ENCODE measurements at regions not wholly inside any gene's neighbourhood (a gene's known extent, or its start where the extent isn't known, plus 50 kb on each side); places are given as distances from the start of the nearest gene placed in this dataset.
"Not testable (repeated sequence)": the region's sequence is repeated elsewhere in the genome, so short reads cannot be mapped to it uniquely, and the experiment has no call there.

- no peak for DNase-seq
Measured at GRCh38 chr4:33890841-33891240, 2353.5 kb downstream of the ARAP2 start.

- DNase-seq: no peak
Measured at GRCh38 chr4:33911959-33912358, 2332.4 kb downstream of the ARAP2 start.

DNA sequence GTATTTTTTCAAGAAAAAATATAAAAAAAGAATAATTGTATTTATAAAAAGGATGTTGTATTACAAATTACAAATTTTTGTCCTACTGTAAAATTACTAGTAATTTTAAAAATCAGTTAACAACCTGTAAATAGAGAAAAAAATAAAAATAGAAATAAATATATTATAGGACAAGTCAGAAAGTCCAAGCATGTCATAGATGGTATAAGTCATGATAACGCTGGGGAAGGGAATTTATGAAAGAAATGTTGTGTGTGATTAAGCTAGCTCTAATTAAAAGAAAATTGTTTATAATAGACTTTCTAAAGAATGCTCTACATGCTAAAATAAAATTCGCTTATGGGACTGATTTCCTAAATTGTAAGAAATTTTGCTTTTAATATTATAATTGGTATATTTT is 2329.9 kb downstream of the ARAP2 start:
- DNase-seq: no peak

- DNase-seq: no peak
Measured at GRCh38 chr4:33923469-33923868, 2320.8 kb downstream of the ARAP2 start.

DNA sequence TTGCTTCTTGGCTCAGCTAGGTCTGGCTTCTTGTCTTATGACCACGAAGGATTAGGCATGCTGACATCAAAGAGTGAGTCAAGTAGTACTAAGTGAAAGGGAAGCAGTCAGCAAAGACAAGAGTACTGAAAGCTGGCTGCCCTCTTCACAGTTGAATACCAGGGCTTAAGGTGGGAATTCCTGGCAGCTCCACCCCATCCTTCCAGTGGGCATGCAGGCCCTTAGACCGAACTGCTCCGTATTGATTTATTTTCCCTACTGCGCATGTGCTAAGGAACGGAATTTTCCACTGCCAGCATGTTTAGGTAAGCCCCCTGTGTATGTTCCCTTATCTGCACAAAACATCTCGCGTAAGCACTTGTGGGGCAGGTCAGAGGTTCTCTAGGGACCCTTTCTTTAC is 2320.1 kb downstream of the ARAP2 start:
- DNase-seq: no peak

DNA sequence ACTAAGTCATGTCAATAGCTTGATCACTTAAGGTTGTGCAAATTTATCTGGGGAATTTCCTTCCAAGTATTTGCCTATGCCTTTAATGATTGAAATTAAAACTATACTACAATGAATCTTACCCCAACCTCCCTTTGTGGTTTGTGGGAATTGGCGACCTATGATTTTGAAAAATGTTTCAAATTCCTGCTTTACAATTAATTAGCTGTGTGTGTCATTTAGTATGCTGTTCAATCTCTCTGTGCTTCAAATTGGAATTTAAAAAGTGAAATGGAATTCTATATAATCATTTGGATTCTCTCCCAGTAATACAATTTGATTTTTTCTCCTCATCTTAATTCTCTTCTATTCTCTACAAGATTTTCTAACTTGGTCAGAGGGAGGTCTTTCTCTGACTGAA is 2319.5 kb downstream of the ARAP2 start:
- DNase-seq: no peak

DNA sequence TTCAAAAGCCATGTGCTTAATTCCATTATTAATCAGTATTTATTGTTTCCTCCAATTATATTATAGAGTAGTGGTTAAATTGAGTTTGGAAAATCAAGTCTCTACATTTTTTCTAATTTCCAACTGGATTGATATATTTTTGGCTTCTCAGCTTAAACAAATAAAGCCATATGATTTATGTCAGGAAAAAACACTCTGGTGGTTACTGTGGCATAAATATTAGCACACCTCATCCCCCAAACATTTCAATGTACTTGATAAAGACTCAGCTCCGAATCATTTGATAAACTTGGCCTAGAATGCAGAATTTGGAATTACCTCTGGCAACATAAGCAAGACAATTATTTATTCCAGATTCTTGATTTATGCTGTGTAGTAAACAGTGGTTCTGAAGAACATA is 2313.8 kb downstream of the ARAP2 start:
- DNase-seq: no peak

GRCh38 chr4:33931026-33931425 is 2313.3 kb downstream of the ARAP2 start:
- DNase-seq: no peak

- no peak for DNase-seq
Measured at GRCh38 chr4:33940281-33940680, 2304.0 kb downstream of the ARAP2 start.

DNA sequence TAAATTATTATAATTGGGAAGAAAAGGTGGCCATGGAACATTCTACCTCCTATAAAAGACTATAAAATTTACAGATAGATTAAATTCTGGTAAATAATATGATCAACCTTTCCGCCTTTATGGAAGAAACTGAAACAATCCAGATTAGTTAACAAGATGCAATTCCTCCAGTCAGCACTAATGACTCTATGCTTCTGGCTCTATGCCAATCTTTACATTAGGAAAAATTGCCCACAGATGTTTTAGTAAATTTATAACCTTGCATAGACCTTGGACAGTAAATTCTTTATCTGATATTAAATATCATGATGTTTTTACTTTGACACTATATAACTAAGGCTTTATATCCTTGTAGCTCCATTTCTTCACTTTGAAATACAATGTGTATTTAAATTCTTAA is 2302.5 kb downstream of the ARAP2 start:
- no peak for DNase-seq

- DNase-seq: no peak
Measured at GRCh38 chr4:33948921-33949320, 2295.4 kb downstream of the ARAP2 start.

- DNase-seq: not testable (repeated sequence)
Measured at GRCh38 chr4:33953848-33954247, 2290.5 kb downstream of the ARAP2 start.

DNA sequence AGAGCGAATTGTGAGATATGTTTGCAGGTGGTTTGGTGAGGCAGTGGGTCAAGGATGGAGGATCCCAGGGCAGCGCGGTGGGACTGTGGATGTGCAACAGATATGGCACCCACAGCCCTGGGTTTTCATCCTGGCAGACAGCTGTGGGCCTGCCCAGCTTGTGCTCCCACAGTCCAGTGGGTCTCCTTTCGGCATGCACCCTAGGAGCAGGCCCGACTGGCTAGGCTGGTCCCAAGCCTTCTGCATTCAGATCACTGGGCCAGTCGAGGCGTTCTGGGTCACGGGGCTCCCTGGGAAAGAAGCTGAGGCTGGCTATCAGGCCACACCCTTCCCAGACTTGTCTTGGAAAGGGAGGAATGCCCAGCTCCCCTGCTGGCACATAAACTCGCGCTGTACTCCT is 2289.6 kb downstream of the ARAP2 start:
- no peak for DNase-seq

GRCh38 chr4:33959519-33959918 is 2284.8 kb downstream of the ARAP2 start:
- no peak for DNase-seq

- no peak for DNase-seq
Measured at GRCh38 chr4:33961761-33962160, 2282.6 kb downstream of the ARAP2 start.

GRCh38 chr4:33966808-33967207 is 2277.5 kb downstream of the ARAP2 start:
- no peak for DNase-seq

DNA sequence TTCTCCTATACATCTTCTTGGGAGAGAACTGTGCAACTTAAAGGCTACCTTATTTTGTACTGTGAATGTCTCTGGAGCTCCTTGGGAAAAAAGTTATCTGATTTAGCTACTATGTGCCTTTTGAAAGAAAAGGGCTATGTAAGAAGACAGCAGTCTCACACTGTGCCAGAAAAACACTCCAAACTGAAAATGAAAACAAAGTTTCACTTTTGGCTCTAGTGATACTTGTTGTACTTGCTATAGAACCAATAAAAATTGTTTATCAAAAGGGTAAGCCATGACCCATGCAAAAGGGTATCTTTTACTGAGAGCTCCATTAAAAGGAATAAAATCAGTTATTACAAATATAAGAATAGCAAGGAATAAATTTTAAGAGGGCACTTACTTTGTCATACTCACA is 2270.0 kb downstream of the ARAP2 start:
- no peak for DNase-seq

- no peak for DNase-seq
Measured at GRCh38 chr4:33975995-33976394, 2268.3 kb downstream of the ARAP2 start.

DNA sequence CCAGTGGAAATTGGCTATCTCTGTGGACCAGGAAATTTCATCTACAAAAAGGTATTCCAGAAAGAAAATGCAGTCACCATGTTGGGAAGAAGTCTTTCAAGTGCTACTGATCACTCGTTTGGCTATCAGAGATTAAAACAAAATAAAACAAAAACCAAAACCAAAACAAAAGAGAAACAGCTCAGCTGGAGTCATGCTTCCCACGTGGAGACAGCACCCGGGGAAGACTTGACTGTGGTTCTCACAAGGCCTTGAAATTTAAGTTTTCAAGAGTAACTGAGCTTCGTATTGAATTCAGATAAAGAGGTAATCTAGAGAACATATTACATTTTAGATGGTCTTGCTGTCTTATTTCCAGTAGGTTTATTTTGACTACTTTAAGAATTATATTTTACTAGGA is 2264.5 kb downstream of the ARAP2 start:
- not testable (repeated sequence) for DNase-seq

GRCh38 chr4:33980361-33980760 is 2264.0 kb downstream of the ARAP2 start:
- no peak for DNase-seq

DNA sequence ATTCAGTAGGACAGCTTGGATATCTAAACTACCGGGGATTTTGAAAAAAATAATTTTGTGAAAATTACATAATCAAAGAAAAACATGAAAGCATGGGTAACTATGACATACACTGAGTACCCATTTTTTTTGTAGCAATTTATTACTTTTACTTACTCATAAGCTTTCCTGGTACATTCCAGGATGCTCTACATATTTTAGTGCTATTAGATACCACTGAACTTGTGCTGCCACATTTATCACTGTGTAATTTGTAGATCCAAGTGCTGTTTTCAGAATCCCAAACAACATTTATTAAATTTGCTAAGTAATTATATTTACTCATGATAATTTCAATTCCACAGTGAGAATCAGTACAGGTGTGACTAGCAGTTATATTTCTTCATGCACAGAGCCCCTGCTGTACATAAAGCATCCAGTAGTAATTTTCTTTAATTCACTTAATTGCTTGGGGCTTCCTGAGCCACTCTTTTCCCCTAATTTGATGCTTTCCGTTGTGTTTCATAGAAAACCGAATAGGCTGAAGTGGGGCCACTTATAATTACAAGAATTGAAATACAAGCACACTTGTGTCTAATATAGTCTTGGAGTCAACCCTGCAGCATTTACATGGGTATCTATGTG is 2254.4 kb downstream of the ARAP2 start:
- no peak for DNase-seq

GRCh38 chr4:33996075-33996718 is 2248.1 kb downstream of the ARAP2 start:
- DNase-seq: no peak

DNA sequence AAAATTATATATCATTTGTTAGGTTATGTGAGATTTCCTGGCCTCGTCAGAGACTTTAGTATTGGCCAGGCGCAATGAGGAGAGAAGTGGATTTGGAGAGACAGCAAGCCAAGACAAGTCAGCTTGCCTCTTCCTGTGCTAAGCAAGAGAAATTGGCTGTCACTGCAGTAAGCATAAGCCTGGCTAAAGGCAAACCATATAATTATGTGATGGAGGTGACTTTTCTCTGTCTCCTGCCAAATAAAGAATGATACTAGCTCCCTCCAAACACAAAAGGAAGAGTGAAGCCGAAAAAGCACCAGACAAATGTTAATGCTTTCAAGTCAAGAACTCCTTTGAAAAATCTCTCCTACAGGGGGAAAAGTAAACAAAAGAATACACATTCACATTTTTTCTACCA is 2246.0 kb downstream of the ARAP2 start:
- DNase-seq: no peak

DNA sequence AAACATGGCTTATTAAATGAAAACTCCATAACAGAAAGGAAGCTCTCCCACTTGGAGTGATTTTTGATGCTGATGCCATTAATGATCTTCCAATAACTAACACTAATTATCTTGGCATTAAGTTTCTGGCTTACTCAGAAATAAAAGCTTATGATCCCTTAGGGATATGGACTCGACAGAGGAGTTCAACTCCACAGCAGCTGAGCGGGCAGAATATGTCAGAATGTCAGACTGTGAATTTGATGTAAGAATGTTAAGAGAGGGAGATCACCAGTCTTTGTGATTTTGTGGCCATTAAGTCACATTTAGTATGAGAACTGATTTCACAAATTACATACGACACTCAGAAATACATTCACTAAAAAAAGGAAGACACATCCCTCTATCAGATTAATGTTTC is 2244.0 kb downstream of the ARAP2 start:
- DNase-seq: no peak

- DNase-seq: not testable (repeated sequence)
Measured at GRCh38 chr4:34006540-34006939, 2237.8 kb downstream of the ARAP2 start.

Data from right forelimb (tissue), 1 donor.